GM18951 (cell line): ENCODE measurements at regions not wholly inside any gene's neighbourhood (a gene's known extent, or its start where the extent isn't known, plus 50 kb on each side); places are given as distances from the start of the nearest gene placed in this dataset.
"Not testable (repeated sequence)": the region's sequence is repeated elsewhere in the genome, so short reads cannot be mapped to it uniquely, and the experiment has no call there.

Source experiments
- POLR2A ChIP-seq: IDR thresholded peaks from 4 replicates; pipeline ENCODE4 v1.6.1; 2011; ENCODE audit warnings: mild to moderate bottlenecking; ENCODE audit not compliant: insufficient read length, insufficient read depth; ENCODE audit errors: extremely low read depth
- in situ Hi-C: fragments of 300-500 bp; cut with MboI; formaldehyde crosslinking; loops from one replicate; pipeline ENCODE4 v1.12.0; 2022; ENCODE audit warnings: low sequenced_read_pairs, mixed read lengths, inconsistent platforms; ENCODE audit not compliant: unreplicated experiment

- TF ChIP-seq POLR2A, result no peak
- in situ Hi-C loops, result loop anchor here (5.0 kb wide), 1 partner anchor 82 kb away; no protein-coding TSS in a partner anchor
Observed at GRCh38 chr14:106679776-106680175, 1153.4 kb downstream of the TMEM121 start.

DNA sequence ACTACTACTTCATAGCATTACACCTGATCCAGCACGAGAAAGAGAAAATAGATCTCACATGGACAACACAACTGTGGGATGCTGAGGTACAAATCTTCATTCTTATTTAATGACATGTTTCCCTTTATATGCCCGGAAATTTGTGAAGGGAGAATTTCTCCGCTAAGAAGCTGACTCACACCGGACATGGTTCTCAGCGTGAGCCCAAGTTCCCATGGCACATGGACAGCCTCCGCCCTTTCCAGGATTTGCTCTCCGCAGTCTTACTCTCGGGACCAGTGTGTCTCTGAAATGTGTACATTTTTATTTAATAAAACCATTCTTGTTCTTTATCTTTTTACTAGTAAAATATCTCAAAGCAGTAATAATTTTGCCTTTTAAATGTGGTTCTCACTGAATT, 1154.8 kb downstream of the TMEM121 start:
- no peak for TF ChIP-seq POLR2A
- in situ Hi-C loops, result no loop called here

DNA sequence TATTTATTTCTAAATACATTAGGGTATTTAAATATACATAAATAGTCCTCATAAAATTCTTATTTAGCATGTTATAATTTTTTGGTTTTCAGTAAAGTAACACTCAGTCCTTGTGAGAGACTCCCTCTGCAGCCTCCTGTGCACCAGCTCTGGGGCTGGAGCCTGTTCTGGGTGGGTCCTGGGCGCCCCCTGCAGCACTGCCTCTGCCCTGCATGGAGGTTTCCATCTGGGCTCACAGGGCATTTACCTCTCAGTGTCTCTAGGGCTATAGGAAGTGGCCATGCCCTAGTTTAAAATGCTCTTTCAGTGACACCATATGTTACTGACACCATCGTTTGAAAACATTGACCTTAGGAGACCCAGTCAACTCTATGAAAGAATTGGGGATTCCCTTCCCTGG, 1155.2 kb downstream of the TMEM121 start:
- no peak for TF ChIP-seq POLR2A
- in situ Hi-C loops, result no loop called here

DNA sequence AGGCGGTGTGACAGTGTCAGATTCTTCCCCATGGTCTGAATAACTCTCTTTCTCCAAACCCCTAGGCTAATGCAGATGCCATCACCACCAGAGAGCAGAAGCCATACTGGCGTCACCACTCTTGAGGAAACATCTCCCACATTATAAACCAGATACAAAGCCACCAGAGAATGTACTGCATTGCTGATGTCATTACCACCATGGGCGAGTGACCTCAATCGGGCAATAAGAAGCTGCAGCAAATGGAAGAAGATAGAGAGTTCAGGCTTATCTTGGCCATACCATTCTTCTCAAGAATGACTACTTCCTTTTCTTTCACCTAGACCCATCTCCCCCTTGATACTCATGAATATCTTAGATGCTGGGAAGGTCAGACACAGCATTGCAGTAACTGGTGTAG, 1157.2 kb downstream of the TMEM121 start:
- in situ Hi-C loops, result no loop called here
- TF ChIP-seq POLR2A, result no peak

DNA sequence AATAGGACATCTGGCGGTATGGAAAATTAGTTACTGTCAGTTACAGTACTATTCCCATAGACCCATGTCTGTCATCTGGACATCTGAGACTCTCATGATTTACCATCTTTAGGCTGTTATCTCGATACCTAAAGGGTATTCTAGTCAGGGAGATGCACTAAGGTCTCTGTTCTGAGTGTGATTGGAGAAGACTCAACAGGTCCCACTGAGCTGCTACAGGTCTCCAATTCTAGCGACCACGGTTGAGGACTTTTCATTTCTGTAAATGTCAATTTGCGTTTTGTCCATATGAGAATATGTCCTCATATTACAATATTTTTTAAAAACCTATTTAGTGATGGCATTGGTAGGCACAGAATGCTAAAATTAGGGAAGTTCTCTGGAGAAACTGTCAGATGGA, 1160.2 kb downstream of the TMEM121 start:
- in situ Hi-C loops, result no loop called here
- TF ChIP-seq POLR2A, result no peak

GRCh38 chr14:106690333-106690891, 1164.0 kb downstream of the TMEM121 start:
- in situ Hi-C loops, result no loop called here
- TF ChIP-seq POLR2A, result no peak

GRCh38 chr14:106691601-106692291, 1165.4 kb downstream of the TMEM121 start:
- in situ Hi-C loops, result no loop called here
- TF ChIP-seq POLR2A, result no peak

GRCh38 chr14:106694638-106695393, 1168.4 kb downstream of the TMEM121 start:
- in situ Hi-C loops, result no loop called here
- no peak for TF ChIP-seq POLR2A

DNA sequence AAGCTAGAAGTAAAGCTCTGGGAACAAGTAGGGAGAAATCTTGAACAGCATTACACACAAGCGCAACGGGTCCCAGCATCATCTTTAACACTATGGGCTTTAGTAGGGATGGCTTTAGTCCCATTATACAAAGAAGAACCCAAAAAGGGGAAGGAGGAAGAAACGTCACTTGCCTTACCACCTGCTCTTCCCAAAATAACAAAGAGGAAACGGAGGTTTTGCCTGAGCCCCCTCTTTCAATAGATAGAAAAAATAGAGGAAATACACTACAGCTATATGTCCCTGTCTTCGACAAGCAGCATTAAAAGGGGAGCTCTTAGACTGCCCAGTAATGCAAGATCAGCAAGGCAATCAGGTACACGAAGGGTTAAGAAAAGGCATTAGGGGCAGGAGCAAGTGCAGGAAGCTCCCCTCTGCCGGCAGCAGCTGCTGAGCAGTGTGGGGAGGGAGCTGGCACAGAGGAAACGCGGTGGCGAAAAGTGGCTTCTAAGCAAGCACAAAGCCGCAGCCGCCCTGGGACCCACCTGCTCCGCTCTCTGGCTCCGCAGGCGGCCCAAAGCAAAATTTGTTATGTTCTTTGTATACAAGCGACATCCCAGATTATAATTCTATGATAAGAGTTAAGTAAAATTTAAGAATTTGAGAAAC, 1172.4 kb downstream of the TMEM121 start:
- in situ Hi-C loops, result not testable (repeated sequence)

- in situ Hi-C loops, result not testable (repeated sequence)
Observed at GRCh38 chr14:106703651-106704050, 1177.3 kb downstream of the TMEM121 start.

- in situ Hi-C loops, result not testable (repeated sequence)
Observed at GRCh38 chr14:106706488-106706887, 1180.1 kb downstream of the TMEM121 start.

GRCh38 chr14:106710187-106710586, 1183.8 kb downstream of the TMEM121 start:
- in situ Hi-C loops, result loop anchor here (10.0 kb wide), 1 partner anchor 55 kb away; no protein-coding TSS in a partner anchor

DNA sequence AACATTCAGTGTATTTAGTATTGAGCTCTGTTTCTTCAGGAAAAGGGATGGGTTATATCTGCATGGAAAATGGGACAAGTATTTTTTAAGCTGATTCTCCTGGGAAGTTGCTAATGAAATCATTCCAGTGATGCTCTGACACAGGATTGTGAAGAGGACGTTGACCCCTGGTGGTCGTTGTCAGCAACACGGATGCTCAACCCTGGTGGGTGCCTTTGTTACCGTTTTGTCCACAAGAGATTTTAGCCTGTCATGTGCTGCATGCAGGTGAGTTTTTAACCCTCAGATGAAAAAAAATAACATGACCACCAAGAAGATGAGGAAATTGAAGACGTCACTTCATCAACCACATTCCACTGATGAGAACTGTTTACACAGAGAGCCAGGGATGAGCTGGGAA, 1186.1 kb downstream of the TMEM121 start:
- in situ Hi-C loops, result loop anchor here (10.0 kb wide), 1 partner anchor 52 kb away; no protein-coding TSS in a partner anchor

DNA sequence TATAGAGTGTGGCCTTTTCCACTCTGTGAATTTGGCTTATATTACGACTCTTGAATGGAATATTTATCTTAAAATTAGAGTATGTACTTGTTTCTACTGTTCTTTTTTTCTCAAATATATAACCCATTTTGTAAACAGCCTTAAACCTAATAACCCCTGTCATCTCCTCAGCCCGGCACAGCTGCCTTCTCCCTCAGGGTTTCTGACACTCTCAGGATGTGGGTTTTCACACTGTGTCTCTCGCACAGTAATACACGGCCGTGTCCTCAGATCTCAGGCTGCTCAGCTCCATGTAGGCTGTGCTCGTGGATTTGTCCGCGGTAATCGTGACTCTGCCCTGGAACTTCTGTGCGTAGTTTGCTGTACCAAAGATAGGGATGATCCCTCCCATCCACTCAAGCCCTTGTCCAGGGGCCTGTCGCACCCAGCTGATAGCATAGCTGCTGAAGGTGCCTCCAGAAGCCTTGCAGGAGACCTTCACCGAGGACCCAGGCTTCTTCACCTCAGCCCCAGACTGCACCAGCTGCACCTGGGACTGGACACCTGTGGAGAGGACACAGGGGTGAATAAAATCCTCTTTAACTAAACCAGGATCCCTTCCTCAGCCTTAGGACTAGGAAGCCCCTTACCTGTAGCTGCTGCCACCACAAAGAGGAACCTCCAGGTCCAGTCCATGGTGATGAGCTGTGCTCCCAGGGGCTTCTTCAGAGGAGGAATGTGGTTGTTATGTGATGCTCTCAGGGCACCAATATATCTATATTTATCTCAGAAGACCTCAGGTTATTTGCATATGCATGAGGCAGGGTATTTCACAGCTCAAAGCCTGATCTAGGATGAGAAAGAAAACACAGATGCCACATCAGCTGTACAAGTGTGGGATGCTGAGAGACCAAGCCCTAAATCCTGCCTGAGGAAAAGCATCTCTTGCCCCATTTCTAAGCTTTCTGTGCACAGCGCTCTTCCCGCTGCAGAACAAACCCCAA, 1188.4 kb downstream of the TMEM121 start:
- in situ Hi-C loops, result loop anchor here (10.0 kb wide), 1 partner anchor 50 kb away; no protein-coding TSS in a partner anchor

DNA sequence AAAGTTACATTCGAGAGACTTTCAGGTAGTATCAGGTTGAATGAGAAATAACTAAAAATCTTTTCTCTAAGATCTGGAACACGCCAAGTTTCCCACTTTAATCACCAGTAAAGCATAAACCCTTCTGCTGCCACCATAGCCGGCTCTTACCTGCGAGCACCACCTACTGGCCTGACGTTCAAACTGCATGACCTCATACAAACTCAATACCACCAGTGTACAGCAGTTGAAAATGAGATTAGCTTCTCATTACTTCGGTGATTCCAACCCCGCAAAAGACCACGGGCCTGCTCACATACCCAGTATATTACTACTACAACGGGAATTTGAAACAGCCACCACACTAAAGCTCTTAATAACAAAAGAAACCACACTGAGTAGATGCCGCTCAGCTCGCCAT, 1191.2 kb downstream of the TMEM121 start:
- in situ Hi-C loops, result loop anchor here (10.0 kb wide), 1 partner anchor 47 kb away; no protein-coding TSS in a partner anchor

- in situ Hi-C loops, result loop anchor here (10.0 kb wide), 1 partner anchor 45 kb away; no protein-coding TSS in a partner anchor
Observed at GRCh38 chr14:106719880-106720279, 1193.5 kb downstream of the TMEM121 start.

- in situ Hi-C loops, result not testable (repeated sequence)
Observed at GRCh38 chr14:106721926-106722325, 1195.5 kb downstream of the TMEM121 start.
